H9 (cell line): ENCODE measurements at regions not wholly inside any gene's neighbourhood (a gene's known extent, or its start where the extent isn't known, plus 50 kb on each side); places are given as distances from the start of the nearest gene placed in this dataset.

ENCODE experiments used
- DNase-seq: peaks from one replicate; pipeline ENCODE4 v3.0.0-alpha.2; 2017
- H2AFZ ChIP-seq: one replicate; pipeline ENCODE4 v1.6.1; 2013; ENCODE audit warnings: mild to moderate bottlenecking, low read length, control low read depth, moderate library complexity
- H2AK5ac ChIP-seq: 2 replicates; pipeline ENCODE4 v1.6.1; 2013; ENCODE audit warnings: low read length, control low read depth, mixed read lengths; ENCODE audit not compliant: insufficient read length
- H2BK120ac ChIP-seq: one replicate; pipeline ENCODE4 v1.6.1; 2013; ENCODE audit warnings: low read depth, mild to moderate bottlenecking, low read length, control low read depth, inconsistent platforms; ENCODE audit not compliant: poor library complexity, severe bottlenecking
- H2BK12ac ChIP-seq: 2 replicates; pipeline ENCODE4 v1.6.1; 2013; ENCODE audit warnings: low read length, control low read depth, mixed read lengths, low read depth; ENCODE audit not compliant: insufficient read length
- H2BK15ac ChIP-seq: 2 replicates; pipeline ENCODE4 v1.6.1; 2013; ENCODE audit warnings: low read depth, low read length, control low read depth
- H2BK20ac ChIP-seq: one replicate; pipeline ENCODE4 v1.6.1; 2013; ENCODE audit warnings: low read depth, mild to moderate bottlenecking, low read length, control low read depth, inconsistent platforms; ENCODE audit not compliant: poor library complexity, severe bottlenecking
- H2BK5ac ChIP-seq: 2 replicates; pipeline ENCODE4 v1.6.1; 2013; ENCODE audit warnings: low read length, control low read depth, mixed read lengths; ENCODE audit not compliant: insufficient read length
- H3K14ac ChIP-seq: 2 replicates; pipeline ENCODE4 v1.6.1; 2013; ENCODE audit warnings: low read length, control low read depth; ENCODE audit not compliant: insufficient read depth
- H3K18ac ChIP-seq: 2 replicates; pipeline ENCODE4 v1.6.1; 2013; ENCODE audit warnings: low read depth, mild to moderate bottlenecking, mixed read lengths, low read length, control low read depth; ENCODE audit not compliant: insufficient read length
- H3K23ac ChIP-seq: 2 replicates; pipeline ENCODE4 v1.6.1; 2013; ENCODE audit warnings: low read length, control low read depth, mixed read lengths, low read depth; ENCODE audit not compliant: insufficient read length
- H3K23me2 ChIP-seq: 2 replicates; pipeline ENCODE4 v1.6.1; 2013; ENCODE audit warnings: low read depth, mild to moderate bottlenecking, mixed read lengths, low read length, control low read depth; ENCODE audit not compliant: insufficient read length, poor library complexity, severe bottlenecking
- H3K27ac ChIP-seq: 2 replicates; pipeline ENCODE4 v1.5.1; 2013; ENCODE audit warnings: low read length, control low read depth, mixed read lengths, low read depth; ENCODE audit not compliant: insufficient read length
- H3K27me3 ChIP-seq: 2 replicates; pipeline ENCODE4 v1.6.1; 2013; ENCODE audit warnings: low read length, control low read depth, inconsistent platforms; ENCODE audit not compliant: insufficient read depth
- H3K4ac ChIP-seq: 2 replicates; pipeline ENCODE4 v1.6.1; 2013; ENCODE audit warnings: low read depth, mild to moderate bottlenecking, control low read depth, inconsistent platforms, low read length, moderate library complexity
- H3K4me1 ChIP-seq: 2 replicates; pipeline ENCODE4 v1.6.1; 2013; ENCODE audit warnings: low read length, control low read depth, inconsistent platforms; ENCODE audit not compliant: insufficient read depth
- H3K4me2 ChIP-seq: 2 replicates; pipeline ENCODE4 v1.6.1; 2013; ENCODE audit warnings: low read length, control low read depth, mixed read lengths; ENCODE audit not compliant: insufficient read length, insufficient read depth
- H3K56ac ChIP-seq: 2 replicates; pipeline ENCODE4 v1.6.1; 2013; ENCODE audit warnings: low read depth, mild to moderate bottlenecking, mixed read lengths, low read length, control low read depth; ENCODE audit not compliant: insufficient read length
- H3K79me1 ChIP-seq: 2 replicates; pipeline ENCODE4 v1.6.1; 2013; ENCODE audit warnings: low read depth, mild to moderate bottlenecking, moderate library complexity, low read length, control low read depth, inconsistent platforms; ENCODE audit not compliant: insufficient read depth, poor library complexity, severe bottlenecking
- H3K79me2 ChIP-seq: 2 replicates; pipeline ENCODE4 v1.6.1; 2013; ENCODE audit warnings: low read length, control low read depth, inconsistent platforms; ENCODE audit not compliant: insufficient read depth
- H3K9ac ChIP-seq: 2 replicates; pipeline ENCODE4 v1.6.1; 2013; ENCODE audit warnings: low read length, control low read depth, mixed read lengths; ENCODE audit not compliant: insufficient read length; ENCODE audit errors: extremely low read depth
- H3K9me3 ChIP-seq: one replicate; pipeline ENCODE4 v1.6.1; 2013; ENCODE audit warnings: low read depth, low read length, inconsistent platforms; ENCODE audit not compliant: control insufficient read depth
- H3T11ph ChIP-seq: one replicate; pipeline ENCODE4 v1.6.1; 2013; ENCODE audit warnings: mild to moderate bottlenecking, low read length, control low read depth, inconsistent platforms
- H4K20me1 ChIP-seq: one replicate; pipeline ENCODE4 v1.6.1; 2013; ENCODE audit not compliant: control insufficient read depth, insufficient read length, insufficient read depth
- H4K5ac ChIP-seq: 2 replicates; pipeline ENCODE4 v1.6.1; 2013; ENCODE audit warnings: low read depth, mild to moderate bottlenecking, mixed read lengths, low read length, control low read depth; ENCODE audit not compliant: insufficient read length
- H4K8ac ChIP-seq: replicated peaks from 2 replicates; pipeline ENCODE4 v1.6.1; 2013; ENCODE audit warnings: low read length, control low read depth, mixed read lengths, low read depth; ENCODE audit not compliant: insufficient read length
- H4K91ac ChIP-seq: 2 replicates; pipeline ENCODE4 v1.6.1; 2013; ENCODE audit warnings: low read depth, mild to moderate bottlenecking, moderate library complexity, mixed read lengths, low read length, control low read depth; ENCODE audit not compliant: insufficient read length
- H3K27ac Mint-ChIP-seq, 3 experiments: 2 replicates in 2 of 3; 3 replicates in 1 of 3; pipeline ENCODE4 v1.8.0; 2020 to 2021; ENCODE audit warnings: mixed read lengths in 3 of 3, mild to moderate bottlenecking in 1 of 3, moderate library complexity in 1 of 3
- H3K27me3 Mint-ChIP-seq: 2 replicates; pipeline ENCODE4 v1.8.0; 2021; ENCODE audit warnings: low read depth, mild to moderate bottlenecking, moderate library complexity, mixed read lengths
- H3K36me3 Mint-ChIP-seq, 3 experiments: 2 replicates in 2 of 3; 3 replicates in 1 of 3; pipeline ENCODE4 v1.8.0; 2020 to 2021; ENCODE audit warnings: low read depth in 3 of 3, mixed read lengths in 3 of 3; ENCODE audit not compliant: insufficient read depth in 1 of 3
- H3K4me1 Mint-ChIP-seq, 2 experiments: 2 replicates each; pipeline ENCODE4 v1.8.0; 2020; ENCODE audit warnings: mixed read lengths in 2 of 2
- H3K4me3 Mint-ChIP-seq, 2 experiments: 2 replicates in 1 of 2; 3 replicates in 1 of 2; pipeline ENCODE4 v1.8.0; 2020 to 2021; ENCODE audit warnings: mild to moderate bottlenecking in 2 of 2, mixed read lengths in 2 of 2, moderate library complexity in 1 of 2
- H3K9me3 Mint-ChIP-seq, 2 experiments: 2 replicates in 1 of 2; 3 replicates in 1 of 2; pipeline ENCODE4 v1.8.0; 2020; ENCODE audit warnings: mild to moderate bottlenecking in 2 of 2, mixed read lengths in 2 of 2, moderate library complexity in 1 of 2
- WGBS: extraction: QIAGEN DNeasy Blood & Tissue Kit; methylation state at CpG from one replicate; pipeline ENCODE4 v1.1.7; 2013; ENCODE audit warnings: missing lambda C conversion rate, low lambda C conversion rate, mixed read lengths; ENCODE audit not compliant: insufficient read length; ENCODE audit errors: extremely low coverage; 5-methylcytosine and 5-hydroxymethylcytosine counted together
- TF ChIP-seq, protein P1 (sequence below): fragments of 200-600 bp; sonication (generic); conservative IDR thresholded peaks from 3 replicates; pipeline ENCODE4 v1.8.0; 2021; ENCODE audit warnings: antibody characterized with exemption, mild to moderate bottlenecking

DNA sequence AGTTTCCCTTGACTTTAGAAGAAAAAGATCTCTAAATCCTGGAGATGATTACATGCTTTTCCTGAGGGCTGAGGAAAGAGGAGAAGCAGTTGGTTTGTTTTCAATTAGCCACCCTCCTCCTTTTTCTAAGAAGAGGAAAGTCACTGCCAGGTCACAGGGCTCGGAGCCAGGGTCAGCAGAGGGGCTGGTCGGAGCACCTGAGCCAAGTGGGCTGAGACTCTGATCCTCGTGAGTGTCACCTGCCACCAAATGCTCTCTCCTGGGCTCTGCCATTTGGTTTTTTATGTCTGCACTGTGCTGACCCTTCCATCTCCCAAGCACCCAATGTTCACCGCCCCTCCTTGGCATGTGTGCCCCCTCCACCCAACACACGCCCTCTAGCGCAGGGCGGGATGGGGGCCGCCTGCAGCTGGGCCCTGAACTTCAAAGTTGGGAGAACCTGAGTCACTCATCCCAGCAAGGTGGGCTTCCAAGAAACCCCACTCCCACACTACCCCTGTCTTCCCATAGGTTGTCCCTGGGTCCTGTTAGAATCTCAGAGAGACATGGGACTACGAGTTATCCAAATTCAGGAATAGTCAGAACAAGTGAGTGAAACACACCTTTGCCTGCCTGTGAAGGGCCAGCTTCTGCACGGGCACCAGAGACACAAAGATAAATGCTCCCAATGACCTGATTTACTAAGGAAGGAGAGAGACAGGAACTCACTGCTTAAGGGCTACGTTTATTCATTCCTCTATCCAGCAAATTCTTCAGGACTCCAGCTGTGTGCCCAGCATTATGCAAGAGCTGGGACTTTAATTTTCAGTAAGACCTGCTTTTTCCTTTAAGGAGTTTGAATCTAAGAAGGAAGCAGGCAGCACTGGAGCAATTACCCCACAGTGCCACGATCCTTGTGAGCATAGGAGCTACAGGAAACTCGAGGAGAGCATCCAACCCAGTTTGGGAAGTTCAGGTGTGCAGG lies 127.5 kb downstream of the RHOU start:
- Histone ChIP-seq H3K9ac (no peak overlapping the region), H2AFZ (no peak overlapping the region), H3K56ac (no peak overlapping the region), H3K79me1 (no peaks in the 10 kb centered on the region), H3K18ac (no peak overlapping the region), H4K91ac (no peak overlapping the region), H3K4me2 (no peak overlapping the region), H4K5ac (no peak overlapping the region), H2BK12ac (no peak overlapping the region), H4K20me1 (no peaks in the 10 kb centered on the region), H3K27ac (no peak overlapping the region), H3K4me1 (peaks cover 9% of the 10 kb centered on the region; the same call in 1 of the 2 replicates), H3K79me2 (no peaks in the 10 kb centered on the region), H3K23me2 (no peaks in the 10 kb centered on the region), H3K14ac (peak overlapping the region; percentile 46), H3K9me3 (no peaks in the 10 kb centered on the region), H2BK120ac (no peak overlapping the region), H3K4ac (no peak overlapping the region), H4K8ac (no peak overlapping the region), H2BK20ac (no peak overlapping the region), H2AK5ac (no peak overlapping the region), H3K27me3 (no peaks in the 10 kb centered on the region), H2BK5ac (no peak overlapping the region), H3T11ph (no peak overlapping the region), H3K23ac (no peak overlapping the region), H2BK15ac (no peak overlapping the region)
- WGBS, result no CpG with 5 or more reads among the region's 13 CpGs
- Mint-ChIP-seq H3K9me3 (no peaks in the 10 kb centered on the region), H3K27me3 (peaks cover 11% of the 10 kb centered on the region), H3K27ac (peak overlapping the region in 1 of 3 experiments; percentile 89; a peak in 1 of 7 replicates), H3K4me3 (peak overlapping the region in 1 of 2 experiments; percentile 38; a peak in 3 of 5 replicates), H3K4me1 (peaks cover 38 to 48% of the 10 kb centered on the region in 2 experiments), H3K36me3 (no peaks in the 10 kb centered on the region; a peak in 1 of 7 replicates)
- DNase-seq, result peak; percentile 24
- TF ChIP-seq, protein P1, sequence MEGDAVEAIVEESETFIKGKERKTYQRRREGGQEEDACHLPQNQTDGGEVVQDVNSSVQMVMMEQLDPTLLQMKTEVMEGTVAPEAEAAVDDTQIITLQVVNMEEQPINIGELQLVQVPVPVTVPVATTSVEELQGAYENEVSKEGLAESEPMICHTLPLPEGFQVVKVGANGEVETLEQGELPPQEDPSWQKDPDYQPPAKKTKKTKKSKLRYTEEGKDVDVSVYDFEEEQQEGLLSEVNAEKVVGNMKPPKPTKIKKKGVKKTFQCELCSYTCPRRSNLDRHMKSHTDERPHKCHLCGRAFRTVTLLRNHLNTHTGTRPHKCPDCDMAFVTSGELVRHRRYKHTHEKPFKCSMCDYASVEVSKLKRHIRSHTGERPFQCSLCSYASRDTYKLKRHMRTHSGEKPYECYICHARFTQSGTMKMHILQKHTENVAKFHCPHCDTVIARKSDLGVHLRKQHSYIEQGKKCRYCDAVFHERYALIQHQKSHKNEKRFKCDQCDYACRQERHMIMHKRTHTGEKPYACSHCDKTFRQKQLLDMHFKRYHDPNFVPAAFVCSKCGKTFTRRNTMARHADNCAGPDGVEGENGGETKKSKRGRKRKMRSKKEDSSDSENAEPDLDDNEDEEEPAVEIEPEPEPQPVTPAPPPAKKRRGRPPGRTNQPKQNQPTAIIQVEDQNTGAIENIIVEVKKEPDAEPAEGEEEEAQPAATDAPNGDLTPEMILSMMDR, result no peak
